Left renal cortex interstitium (tissue), 4 donors: ENCODE measurements at regions not wholly inside any gene's neighbourhood (a gene's known extent, or its start where the extent isn't known, plus 50 kb on each side); places are given as distances from the start of the nearest gene placed in this dataset.

Experiments used
- DNase-seq, 4 donors: peaks; one replicate each; pipeline ENCODE4 v3.0.0-alpha.2; 2013; ENCODE audit warnings: low read depth in 4 of 4, low spot score in 2 of 4, missing footprints in 1 of 4

- DNase-seq: no peak
Observed at GRCh38 chr11:32039149-32039548, 51.7 kb upstream of the RCN1 start.

GRCh38 chr11:32034680-32035079 is 56.2 kb upstream of the RCN1 start:
- no peak for DNase-seq

GRCh38 chr11:32034149-32034548 is 56.7 kb upstream of the RCN1 start:
- DNase-seq: no peak

- DNase-seq: no peak
Observed at GRCh38 chr11:32033491-32033890, 57.4 kb upstream of the RCN1 start.

GRCh38 chr11:32033067-32033466 is 57.8 kb upstream of the RCN1 start:
- no peak for DNase-seq

GRCh38 chr11:32032478-32032877 is 58.4 kb upstream of the RCN1 start:
- DNase-seq: no peak

GRCh38 chr11:32032052-32032451 is 58.8 kb upstream of the RCN1 start:
- no peak for DNase-seq

GRCh38 chr11:32030875-32031503 is 59.9 kb upstream of the RCN1 start:
- no peak for DNase-seq

- no peak for DNase-seq
Observed at GRCh38 chr11:32029721-32030120, 61.2 kb upstream of the RCN1 start.

GRCh38 chr11:32028201-32028600 is 62.7 kb upstream of the RCN1 start:
- DNase-seq: no peak

- no peak for DNase-seq
Observed at GRCh38 chr11:32026766-32027165, 64.1 kb upstream of the RCN1 start.

- no peak for DNase-seq
Observed at GRCh38 chr11:32024948-32025347, 65.9 kb upstream of the RCN1 start.

- DNase-seq: no peak
Observed at GRCh38 chr11:32023370-32024305, 67.2 kb upstream of the RCN1 start.

- DNase-seq: no peak
Observed at GRCh38 chr11:32018672-32019071, 72.2 kb upstream of the RCN1 start.

GRCh38 chr11:32016111-32016510 is 74.8 kb upstream of the RCN1 start:
- no peak for DNase-seq

- DNase-seq: no peak
Observed at GRCh38 chr11:32015427-32015826, 75.4 kb upstream of the RCN1 start.

- DNase-seq: no peak
Observed at GRCh38 chr11:32013603-32014002, 77.3 kb upstream of the RCN1 start.

- no peak for DNase-seq
Observed at GRCh38 chr11:32012049-32012448, 78.8 kb upstream of the RCN1 start.

- no peak for DNase-seq
Observed at GRCh38 chr11:32008880-32009551, 81.9 kb upstream of the RCN1 start.

- no peak for DNase-seq
Observed at GRCh38 chr11:32006799-32007388, 84.0 kb upstream of the RCN1 start.

GRCh38 chr11:32005786-32006416 is 85.0 kb upstream of the RCN1 start:
- no peak for DNase-seq
